ENCODE measurements at regions not wholly inside any gene's neighbourhood (a gene's known extent, or its start where the extent isn't known, plus 50 kb on each side); places are given as distances from the start of the nearest gene placed in this dataset.
"Not testable (repeated sequence)": the region's sequence is repeated elsewhere in the genome, so short reads cannot be mapped to it uniquely, and the experiment has no call there.

DNA sequence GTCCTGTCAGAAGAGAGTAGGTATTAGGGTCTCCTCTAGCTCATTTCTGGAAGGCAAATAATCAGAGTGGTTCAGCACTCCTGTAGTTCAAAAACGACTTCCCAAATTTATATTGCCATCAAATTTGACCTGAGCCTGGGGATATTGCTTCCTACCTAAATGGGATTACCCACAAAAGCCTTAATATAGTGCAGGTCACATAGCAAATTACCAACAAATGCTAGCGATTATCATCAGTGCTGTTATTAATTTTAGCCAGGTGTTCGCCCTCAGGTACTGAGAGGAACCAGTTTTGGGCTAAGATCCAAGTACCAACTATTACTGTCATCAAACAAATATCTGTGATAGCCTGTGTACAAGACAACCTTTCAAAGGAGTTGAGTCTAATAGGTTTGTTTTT, 661.8 kb upstream of the PTBP2 start:
- no peak for DNase-seq (ENCODE audit: low read depth, low spot score)

- no peak for DNase-seq (ENCODE audit: low read depth, low spot score)
Measured at GRCh38 chr1:96060621-96061020, 661.0 kb upstream of the PTBP2 start.

GRCh38 chr1:96072021-96072420, 649.6 kb upstream of the PTBP2 start:
- DNase-seq (ENCODE audit: low read depth, low spot score): no peak

- no peak for DNase-seq (ENCODE audit: low read depth, low spot score)
Measured at GRCh38 chr1:96073100-96073499, 648.5 kb upstream of the PTBP2 start.

GRCh38 chr1:96074422-96074821, 647.2 kb upstream of the PTBP2 start:
- no peak for DNase-seq (ENCODE audit: low read depth, low spot score)

DNA sequence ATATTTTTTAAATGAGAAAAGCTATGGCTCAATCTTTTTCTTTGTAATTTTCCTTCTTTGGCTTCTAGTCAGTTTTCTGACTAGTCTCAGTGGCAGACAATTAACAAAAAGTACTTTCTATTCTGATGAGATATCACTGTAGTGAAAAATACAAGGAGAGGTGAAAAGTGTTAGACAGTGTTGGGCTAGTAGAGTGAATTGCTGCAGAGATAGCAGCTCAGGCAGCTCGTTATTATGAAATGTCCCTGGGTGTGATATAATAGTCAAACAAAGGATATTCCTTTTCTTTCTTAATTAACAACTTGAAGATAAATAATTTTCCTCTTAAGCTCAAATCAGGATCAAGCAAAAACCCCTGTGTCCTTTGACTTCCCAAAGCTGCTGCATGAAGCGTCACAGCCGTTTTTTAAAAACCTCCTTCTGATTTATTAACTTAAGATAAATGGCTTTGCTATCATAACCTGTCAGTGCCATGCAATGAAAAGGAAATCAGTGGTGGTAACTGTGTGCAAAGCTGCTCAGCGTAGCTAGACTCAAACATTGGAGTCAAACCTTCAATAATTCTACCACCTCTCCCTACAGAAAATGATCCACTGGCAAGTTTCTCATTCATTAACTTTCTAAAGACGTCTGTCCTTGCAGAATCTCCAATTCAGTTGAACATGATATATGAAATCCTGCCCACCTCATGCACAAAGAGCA, 646.6 kb upstream of the PTBP2 start:
- DNase-seq (ENCODE audit: low read depth, low spot score): no peak

DNA sequence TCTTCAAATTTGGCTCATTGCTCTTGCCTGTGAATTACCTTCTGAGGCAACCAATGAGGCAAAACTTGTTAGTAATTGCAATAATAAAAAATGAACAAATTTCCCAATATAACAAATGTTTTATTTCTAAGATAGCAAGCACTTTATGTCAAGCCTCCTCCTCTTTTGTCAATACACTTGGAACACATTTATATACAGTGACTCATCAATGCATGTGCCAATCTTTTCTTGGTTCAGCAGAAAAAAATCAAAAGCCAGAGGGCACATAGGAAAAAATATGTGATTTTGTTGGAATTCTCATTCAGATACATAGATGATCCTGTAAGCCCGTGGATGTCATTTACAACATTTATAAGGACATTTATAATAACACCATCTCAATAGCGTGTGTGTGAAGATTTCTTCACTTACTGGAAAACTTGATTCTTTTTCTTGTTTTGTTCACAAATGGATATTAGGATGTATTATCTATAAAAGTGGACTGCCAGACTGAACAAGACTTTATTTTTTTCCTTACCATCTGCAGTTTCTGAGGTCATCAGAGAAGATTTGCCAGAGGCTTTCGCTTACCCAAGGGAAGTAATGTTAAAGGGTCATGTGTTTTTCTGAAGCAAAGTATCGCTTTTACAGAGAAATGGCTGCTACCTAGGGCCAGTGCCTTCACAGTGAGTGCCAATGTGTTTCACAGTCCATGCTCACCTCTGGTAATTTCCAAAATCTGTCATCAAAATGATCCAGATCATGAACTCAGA, 645.7 kb upstream of the PTBP2 start:
- no peak for DNase-seq (ENCODE audit: low read depth, low spot score)

- DNase-seq (ENCODE audit: low read depth, low spot score): no peak
Measured at GRCh38 chr1:96076589-96076988, 645.0 kb upstream of the PTBP2 start.

- no peak for DNase-seq (ENCODE audit: low read depth, low spot score)
Measured at GRCh38 chr1:96079581-96079980, 642.0 kb upstream of the PTBP2 start.

DNA sequence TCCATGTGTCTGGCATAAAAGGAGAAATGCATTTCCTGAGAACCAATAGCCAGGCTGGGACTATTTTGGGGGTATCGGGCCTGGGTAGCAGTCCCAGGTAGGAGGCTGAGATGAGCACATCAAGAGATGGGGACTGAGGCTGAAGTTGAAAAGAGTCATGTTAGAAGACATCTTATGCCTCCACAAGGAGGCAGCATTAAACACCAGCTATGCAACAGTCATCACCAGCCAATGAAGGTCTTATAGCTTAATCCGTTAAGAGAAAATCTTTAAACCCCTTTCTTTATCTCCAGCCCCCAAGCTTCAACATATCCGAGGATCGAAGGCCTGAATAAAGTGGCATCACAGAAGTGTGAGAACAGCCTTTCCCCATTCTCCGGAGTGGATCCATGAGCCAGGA, 640.7 kb upstream of the PTBP2 start:
- DNase-seq (ENCODE audit: low read depth, low spot score): no peak

- DNase-seq (ENCODE audit: low read depth, low spot score): no peak
Measured at GRCh38 chr1:96087719-96088118, 633.9 kb upstream of the PTBP2 start.

DNA sequence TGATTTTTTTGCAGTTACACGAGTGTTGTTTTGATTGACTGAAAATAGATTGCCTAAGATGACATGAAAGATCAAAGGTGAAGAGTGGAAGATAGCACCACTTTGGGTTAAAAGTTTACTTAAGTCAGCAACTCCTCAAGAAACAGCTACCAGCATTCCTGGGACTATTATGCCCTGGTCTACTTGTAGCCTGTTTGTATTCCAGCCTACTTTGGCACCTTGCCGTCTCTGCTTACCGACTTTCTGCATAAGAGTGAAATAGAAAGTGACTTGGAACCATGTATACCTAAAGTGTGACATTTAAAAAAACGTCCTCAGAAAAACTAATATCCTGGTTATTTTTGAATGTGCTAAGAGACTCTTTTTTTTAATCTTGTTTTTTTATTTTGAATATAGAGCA, 631.5 kb upstream of the PTBP2 start:
- no peak for DNase-seq (ENCODE audit: low read depth, low spot score)

GRCh38 chr1:96095849-96096612, 625.6 kb upstream of the PTBP2 start:
- no peak for DNase-seq (ENCODE audit: low read depth, low spot score)

- no peak for DNase-seq (ENCODE audit: low read depth, low spot score)
Measured at GRCh38 chr1:96096613-96097321, 624.8 kb upstream of the PTBP2 start.

DNA sequence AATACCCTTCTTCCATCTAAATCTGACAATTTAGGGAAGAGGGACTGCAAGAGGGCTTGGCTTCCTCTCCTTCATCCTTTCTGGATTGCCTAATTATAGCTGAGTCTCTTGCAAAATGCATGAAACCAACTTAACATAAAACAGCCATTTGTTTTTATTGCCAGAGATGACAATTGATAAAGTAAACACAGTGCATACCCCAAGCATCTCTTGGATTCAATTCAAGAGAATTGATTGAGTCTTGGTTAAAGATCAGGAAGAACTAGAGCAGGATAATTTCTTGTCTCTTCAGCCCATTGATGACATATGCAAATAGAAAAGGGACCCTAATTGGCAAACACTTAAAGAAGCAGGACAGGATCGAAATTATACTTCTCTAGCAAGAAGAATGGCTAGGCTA, 617.1 kb upstream of the PTBP2 start:
- DNase-seq (ENCODE audit: low read depth, low spot score): no peak

DNA sequence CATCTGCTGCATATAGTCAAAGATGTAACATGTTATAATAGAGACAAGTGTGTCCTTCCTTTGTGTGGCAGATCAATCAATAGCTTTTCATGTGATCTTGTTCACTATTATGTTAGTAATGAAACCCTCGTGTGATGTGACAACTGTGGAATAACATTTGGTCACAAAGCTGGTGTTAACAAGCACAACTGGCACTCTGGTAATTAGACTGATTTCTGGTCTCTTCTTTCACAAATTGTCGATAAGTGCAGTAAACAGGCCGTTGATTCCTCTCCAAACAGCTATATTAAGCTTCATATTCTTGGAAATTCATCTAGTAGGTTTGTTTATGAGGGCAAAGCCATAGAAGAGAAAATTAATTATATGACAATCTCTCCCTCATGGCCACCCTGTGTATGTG, 616.7 kb upstream of the PTBP2 start:
- no peak for DNase-seq (ENCODE audit: low read depth, low spot score)

GRCh38 chr1:96116731-96117130, 604.9 kb upstream of the PTBP2 start:
- no peak for DNase-seq (ENCODE audit: low read depth, low spot score)

DNA sequence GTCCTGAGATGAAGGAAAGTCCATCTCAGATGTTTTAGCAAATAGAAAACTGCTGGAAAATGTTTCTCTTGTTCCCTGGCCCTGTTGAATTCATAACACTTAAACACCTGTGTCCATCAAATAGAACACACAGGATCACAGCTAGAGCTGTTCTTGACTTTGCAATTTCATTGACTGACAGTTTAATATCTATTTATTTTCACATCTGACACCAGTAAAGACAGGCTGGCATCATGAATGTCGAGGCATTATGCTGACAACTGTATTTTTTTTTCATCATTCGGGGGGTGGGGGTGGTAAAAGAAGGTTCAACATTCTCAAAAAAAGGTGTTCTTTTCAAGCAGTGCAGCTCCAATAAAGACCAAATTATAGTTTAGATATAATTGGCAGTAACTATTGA, 591.2 kb upstream of the PTBP2 start:
- no peak for DNase-seq (ENCODE audit: low read depth, low spot score)

DNA sequence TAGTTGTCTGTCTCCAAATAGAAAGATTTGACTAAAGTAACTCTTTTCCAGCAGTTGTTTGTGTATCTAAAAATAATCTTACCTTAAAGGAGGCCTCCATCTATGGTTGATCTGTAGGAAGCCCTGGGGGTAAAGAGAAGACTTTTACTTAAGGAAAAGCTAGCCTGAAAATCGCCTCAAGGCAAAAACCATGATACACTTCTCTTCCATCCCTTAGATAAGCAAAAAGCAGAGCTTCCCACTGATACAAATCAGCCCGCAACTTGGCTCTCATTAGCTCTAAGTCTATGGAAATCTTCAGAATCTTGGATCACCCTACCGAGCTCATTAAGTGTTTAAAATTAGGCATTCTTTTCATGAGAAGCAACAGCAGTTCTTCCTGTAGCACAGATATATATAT, 576.9 kb upstream of the PTBP2 start:
- no peak for DNase-seq (ENCODE audit: low read depth, low spot score)

DNA sequence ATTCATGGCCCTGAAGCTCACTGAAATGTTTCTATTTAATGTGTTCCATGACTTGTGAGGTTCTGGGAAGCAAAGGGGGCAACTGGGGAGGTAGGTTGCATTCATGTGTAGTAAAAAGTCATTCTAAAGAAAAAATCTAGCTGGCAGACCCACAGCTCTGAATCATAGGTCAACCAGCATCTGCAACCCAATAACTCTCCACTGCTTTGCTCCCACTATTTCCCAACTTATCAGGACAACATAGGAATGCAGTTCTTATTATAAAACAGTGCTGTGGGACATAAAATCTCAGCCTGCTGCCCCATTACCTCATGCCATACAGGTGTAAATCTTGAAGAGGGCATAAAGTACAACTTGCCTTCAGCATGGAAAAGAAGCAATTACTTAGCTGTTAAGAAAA, 576.1 kb upstream of the PTBP2 start:
- DNase-seq (ENCODE audit: low read depth, low spot score): no peak

DNA sequence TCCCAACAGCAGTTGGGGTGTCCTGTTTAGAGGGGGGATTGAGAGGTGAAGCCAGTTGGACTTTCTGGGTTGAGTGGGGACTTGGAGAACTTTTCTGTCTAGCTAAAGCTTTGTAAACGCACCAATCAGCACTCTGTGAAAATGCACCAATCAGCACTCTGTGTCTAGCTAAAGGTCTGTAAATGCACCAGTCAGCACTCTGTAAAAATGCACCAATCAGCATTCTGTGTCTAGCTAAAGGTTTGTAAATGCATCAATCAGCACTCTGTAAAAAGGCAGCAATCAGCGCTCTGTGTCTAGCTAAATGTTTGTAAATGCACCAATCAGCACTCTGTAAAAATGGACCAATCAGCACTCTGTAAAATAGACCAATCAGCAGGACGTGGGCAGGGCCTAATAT, 568.6 kb upstream of the PTBP2 start:
- not testable (repeated sequence) for DNase-seq (ENCODE audit: low read depth, low spot score)

GRCh38 chr1:96157101-96157500, 564.5 kb upstream of the PTBP2 start:
- no peak for DNase-seq (ENCODE audit: low read depth, low spot score)
